GM18508 (cell line): ENCODE measurements at regions not wholly inside any gene's neighbourhood (a gene's known extent, or its start where the extent isn't known, plus 50 kb on each side); places are given as distances from the start of the nearest gene placed in this dataset.

Experiments
- ATAC-seq: cut with Tn5 transposase; IDR thresholded peaks from one replicate; pipeline ENCODE4 v1.9.1; 2021; ENCODE audit warnings: moderate number of reproducible peaks; ENCODE audit not compliant: insufficient read depth, unreplicated experiment

DNA sequence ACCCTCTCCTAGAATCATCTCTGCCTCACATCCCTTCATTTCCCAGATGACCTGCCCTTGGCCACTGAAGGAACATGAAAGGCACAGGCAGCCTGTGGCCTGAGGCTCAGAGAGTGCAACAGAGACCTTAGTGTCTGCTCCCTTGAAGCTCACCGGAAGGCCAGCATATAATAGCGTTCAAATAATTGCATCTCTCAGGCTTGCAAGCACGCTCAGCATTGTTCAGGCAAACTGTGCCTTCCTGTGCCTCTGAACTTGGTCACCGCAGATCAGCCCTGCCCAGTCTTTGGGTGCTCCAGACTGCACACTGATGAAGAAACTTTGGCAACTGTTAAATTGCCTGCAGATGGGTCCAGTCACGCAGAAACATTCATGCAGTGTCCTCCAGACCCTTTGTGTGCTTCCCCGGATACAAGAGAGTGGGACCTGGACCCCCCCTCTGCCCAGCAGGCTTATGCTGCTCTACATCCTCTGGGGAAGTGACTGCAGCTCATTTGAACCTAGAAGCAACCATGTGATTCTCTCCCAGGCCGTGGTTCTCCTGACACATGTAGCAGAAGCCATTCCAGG is 216.0 kb upstream of the ANKRD55 start:
- ATAC-seq = no peak

- ATAC-seq = no peak
Measured at GRCh38 chr5:56447656-56448055, 214.5 kb upstream of the ANKRD55 start.

DNA sequence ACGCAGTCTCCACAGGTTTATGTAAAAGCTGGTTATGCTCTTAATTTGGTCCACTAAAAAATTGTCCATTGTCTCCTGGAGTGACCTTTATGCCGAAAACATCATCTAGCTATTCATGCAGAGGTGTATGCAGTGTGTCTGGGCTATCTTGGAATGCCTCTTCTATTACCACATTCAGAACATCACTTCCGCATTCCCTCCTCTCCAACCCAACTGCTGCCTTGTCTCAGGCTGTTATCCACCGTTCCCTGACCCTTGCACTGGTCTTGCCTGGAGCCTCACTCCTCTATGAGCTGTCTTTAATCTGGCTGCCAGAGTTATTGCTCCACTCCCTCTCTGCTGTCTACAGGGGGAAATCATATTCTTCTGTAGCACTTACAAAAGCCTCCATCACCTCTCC is 214.1 kb upstream of the ANKRD55 start:
- ATAC-seq = no peak

DNA sequence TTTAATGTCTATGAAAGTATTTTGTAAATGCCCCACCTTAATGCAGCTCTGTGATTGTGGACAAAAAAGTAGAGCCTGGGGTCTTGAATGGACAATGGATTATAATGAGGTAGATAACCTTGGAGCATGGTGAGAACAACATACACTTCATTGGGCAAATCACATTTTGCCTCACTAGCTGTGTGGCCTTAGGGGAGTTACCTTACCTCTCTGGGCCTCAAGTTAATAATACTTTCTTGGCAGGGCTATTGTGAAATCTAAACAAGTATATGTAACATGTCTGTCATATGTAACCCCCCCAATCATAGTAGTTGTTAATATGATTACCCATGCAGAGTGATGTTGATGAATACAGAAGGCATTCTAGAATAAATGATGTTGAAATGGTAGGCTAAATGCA is 213.6 kb upstream of the ANKRD55 start:
- ATAC-seq = no peak

- no peak for ATAC-seq
Measured at GRCh38 chr5:56443826-56444225, 210.7 kb upstream of the ANKRD55 start.

GRCh38 chr5:56440871-56441740 is 208.0 kb upstream of the ANKRD55 start:
- no peak for ATAC-seq

DNA sequence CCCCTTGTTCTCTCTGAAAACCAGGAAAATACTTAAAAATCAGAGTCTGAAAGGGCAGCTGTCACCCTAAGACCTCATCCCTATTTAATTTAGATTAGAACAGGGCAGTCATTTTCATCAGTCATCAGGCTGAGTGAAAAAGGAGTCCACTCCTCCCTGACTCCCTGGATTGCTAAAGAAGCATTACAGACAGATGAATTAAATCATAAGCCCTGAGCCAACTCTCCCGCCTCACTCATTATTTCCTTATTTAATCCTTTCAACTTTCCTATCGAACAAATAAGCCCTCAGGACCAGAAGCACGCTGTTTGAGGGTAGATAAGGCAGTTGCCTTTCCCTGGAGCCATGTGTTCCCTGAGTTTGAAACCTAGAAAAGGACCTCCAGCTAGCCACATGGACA is 201.9 kb upstream of the ANKRD55 start:
- ATAC-seq = no peak

- ATAC-seq = no peak
Measured at GRCh38 chr5:56433039-56433617, 200.0 kb upstream of the ANKRD55 start.

GRCh38 chr5:56432321-56432720 is 199.2 kb upstream of the ANKRD55 start:
- ATAC-seq = no peak

DNA sequence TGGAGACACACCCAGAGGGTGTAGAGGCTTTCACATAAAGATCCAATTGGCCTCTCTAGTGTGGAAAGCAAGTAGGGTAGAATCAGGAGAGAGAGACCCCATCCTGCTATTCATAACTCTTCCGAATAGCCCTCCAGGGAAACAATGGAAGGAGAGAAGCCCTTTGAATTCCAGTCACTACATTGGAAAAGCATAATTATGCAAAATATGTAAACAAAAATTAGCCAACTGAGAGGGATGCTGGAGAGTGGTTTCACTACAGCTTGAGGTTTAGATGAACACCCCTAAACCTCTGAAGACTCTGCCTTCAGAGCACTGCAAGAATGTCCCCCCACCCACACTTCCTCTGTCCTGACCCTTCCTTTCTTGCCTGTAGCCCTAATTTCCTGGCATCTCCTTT is 197.3 kb upstream of the ANKRD55 start:
- no peak for ATAC-seq

DNA sequence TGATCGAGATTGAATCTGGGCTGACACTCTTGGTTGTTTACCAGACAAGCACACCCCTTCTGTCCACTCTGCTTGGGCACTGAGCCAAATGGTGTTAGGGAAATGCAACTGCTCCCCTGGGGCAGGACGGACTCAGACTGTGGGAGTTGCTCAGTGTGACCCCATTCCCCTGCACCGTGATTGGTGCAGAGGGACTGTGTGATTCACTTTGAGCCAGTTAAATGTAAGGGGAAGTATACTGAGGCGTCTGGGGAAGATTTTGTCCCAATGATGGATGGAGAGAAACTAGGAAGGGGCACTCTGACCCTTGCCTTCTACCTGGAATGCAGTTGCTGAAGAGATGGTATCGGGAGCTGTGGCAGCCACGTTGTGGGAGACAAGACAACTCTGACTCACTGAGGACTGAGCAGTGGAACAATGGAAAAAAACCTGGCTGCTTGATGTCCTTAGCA is 196.0 kb upstream of the ANKRD55 start:
- no peak for ATAC-seq

DNA sequence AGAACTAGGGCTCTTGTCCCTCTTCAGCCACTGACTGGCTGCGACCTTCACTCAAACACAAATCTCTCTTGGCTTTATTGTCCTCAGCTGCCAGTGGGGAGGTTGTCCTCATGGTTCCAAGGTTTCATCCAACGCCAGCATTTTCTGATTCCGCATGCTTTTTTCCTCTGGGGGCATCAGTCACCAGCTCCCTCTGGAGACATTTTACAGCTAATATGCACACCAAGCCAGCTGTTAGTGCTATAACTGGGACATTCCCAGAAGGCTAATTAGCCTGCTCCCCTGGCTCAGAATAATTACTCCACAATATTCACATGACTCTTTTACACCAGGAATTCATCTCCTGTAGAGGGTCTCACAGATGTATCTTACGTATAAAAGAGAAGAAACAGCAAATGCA is 193.6 kb upstream of the ANKRD55 start:
- no peak for ATAC-seq

DNA sequence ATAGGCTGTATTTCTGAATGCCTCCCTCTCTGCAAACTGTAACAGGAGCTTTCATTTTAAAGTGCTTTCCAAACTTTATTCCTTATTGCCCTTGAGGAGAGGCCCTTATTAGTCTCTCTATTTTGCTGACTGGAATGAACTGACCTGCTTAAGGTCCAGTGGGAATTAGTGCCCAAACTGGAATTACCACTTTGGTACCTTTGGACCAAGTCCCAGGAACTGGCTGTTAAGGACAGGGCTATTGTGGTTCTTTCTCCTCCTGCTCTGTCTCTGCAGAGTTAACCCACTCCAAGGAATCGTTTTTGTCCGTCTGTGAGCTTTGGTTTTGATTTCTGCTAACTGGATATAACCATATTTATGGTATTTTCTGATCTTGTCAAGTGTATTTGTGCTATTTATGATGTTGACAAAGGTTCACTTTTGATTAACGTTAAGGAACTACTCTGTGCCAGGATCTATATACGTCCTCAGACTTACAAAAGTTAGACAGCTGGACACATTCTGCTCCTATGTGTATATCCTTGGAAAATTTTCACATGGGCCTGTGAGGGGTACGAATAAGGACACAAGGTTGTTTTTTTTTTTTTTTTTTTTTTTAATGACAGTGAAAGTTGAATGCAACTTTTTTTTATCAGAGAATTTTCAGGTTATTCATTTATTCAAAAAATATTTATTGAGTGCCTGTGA is 189.1 kb upstream of the ANKRD55 start:
- no peak for ATAC-seq

- no peak for ATAC-seq
Measured at GRCh38 chr5:56421246-56422075, 188.3 kb upstream of the ANKRD55 start.

- no peak for ATAC-seq
Measured at GRCh38 chr5:56420323-56420722, 187.2 kb upstream of the ANKRD55 start.

DNA sequence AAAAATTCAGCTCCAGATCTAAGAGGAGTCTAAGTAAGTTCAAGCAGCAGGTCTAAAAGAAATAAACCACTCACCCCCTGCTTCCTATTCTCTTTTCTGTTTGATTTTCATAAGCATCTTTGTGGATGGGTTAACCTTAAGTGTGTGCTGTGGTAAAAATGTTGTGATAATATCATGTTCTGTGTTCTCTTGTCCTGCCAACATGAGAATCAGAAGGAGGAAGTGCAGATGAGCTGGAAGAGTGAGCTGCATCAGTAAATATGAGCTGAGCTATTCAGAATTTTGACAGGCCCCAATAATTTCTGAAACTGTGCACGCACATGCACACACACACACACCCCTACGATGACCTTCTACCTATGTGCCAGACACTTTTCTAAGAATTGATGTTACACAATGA is 186.5 kb upstream of the ANKRD55 start:
- ATAC-seq = no peak

GRCh38 chr5:56415356-56415765 is 182.2 kb upstream of the ANKRD55 start:
- peak; percentile 58 for ATAC-seq

DNA sequence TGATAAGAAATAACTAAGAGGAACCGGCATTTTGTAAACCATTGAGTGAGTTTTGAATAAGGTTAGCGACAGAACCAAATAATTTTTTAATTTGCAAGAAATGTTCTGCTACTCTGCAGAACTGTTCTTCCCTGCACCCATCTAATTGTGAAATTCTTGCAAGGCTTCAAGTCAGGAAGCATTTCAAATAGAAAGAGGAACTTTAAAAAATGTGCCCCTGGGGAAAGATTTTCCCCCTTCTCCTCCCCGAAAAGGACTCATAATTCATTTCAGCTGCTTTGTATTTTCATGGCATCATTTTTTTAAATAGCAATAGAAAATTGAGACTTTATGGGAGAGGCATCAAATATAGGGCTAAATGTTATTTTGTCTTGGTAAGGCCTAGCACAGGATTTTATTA is 180.9 kb upstream of the ANKRD55 start:
- no peak for ATAC-seq

GRCh38 chr5:56413546-56413945 is 180.4 kb upstream of the ANKRD55 start:
- no peak for ATAC-seq
